Vagina (tissue), 2 donors: ENCODE measurements at regions not wholly inside any gene's neighbourhood (a gene's known extent, or its start where the extent isn't known, plus 50 kb on each side); places are given as distances from the start of the nearest gene placed in this dataset.

ENCODE experiments used
- DNase-seq, 2 donors: peaks; one replicate each; pipeline ENCODE4 v3.0.0-alpha.2; 2017; ENCODE audit errors: extremely low spot score in 2 of 2
- H3K27ac ChIP-seq: fragments of 200-600 bp; sonication (generic); one replicate; pipeline ENCODE4 v1.5.1; 2019
- H3K27me3 ChIP-seq: fragments of 200-600 bp; sonication (generic); one replicate; pipeline ENCODE4 v1.5.1; 2019
- H3K36me3 ChIP-seq, 2 donors: fragments of 200-600 bp; sonication (generic); one replicate each; pipeline ENCODE4 v1.5.1; 2017 to 2019
- H3K4me1 ChIP-seq: fragments of 200-600 bp; sonication (generic); one replicate; pipeline ENCODE4 v1.5.1; 2019
- H3K4me3 ChIP-seq, 2 donors: fragments of 200-600 bp; sonication (generic); 1 replicate in 1 of 2; 2 replicates in 1 of 2; pipeline ENCODE4 v1.5.1; 2016 to 2019
- H3K9me3 ChIP-seq: fragments of 200-600 bp; sonication (generic); one replicate; pipeline ENCODE4 v1.5.1; 2019
- POLR2A ChIP-seq, 2 donors: fragments of 450-650 bp; IDR thresholded peaks; one replicate each; pipeline ENCODE4 v1.6.1; 2017; ENCODE audit warnings: antibody characterized with exemption in 2 of 2, mild to moderate bottlenecking in 2 of 2, moderate library complexity in 2 of 2
- POLR2AphosphoS5 ChIP-seq, 2 donors: sonication (generic); formaldehyde crosslinking; IDR thresholded peaks; one replicate each; pipeline ENCODE4 v1.9.0; 2017; ENCODE audit warnings: antibody characterized with exemption in 2 of 2, mild to moderate bottlenecking in 2 of 2, low read depth in 1 of 2; ENCODE audit not compliant: insufficient read depth in 1 of 2
- intact Hi-C: fragments of 100-400 bp; cut with DNase I; formaldehyde crosslinking; loops from one replicate; pipeline ENCODE4 v1.15.1; 2023
- TF ChIP-seq, protein P1 (sequence below), 3 experiments: fragments of 450-650 bp in 2 of 3; fragments of 200-600 bp in 1 of 3; sonication (generic) in 1 of 3; IDR thresholded peaks; one replicate each; pipeline ENCODE4 v1.5.1; 2017 to 2019; ENCODE audit warnings: antibody characterized with exemption in 3 of 3, mild to moderate bottlenecking in 2 of 3, moderate library complexity in 2 of 3

DNA sequence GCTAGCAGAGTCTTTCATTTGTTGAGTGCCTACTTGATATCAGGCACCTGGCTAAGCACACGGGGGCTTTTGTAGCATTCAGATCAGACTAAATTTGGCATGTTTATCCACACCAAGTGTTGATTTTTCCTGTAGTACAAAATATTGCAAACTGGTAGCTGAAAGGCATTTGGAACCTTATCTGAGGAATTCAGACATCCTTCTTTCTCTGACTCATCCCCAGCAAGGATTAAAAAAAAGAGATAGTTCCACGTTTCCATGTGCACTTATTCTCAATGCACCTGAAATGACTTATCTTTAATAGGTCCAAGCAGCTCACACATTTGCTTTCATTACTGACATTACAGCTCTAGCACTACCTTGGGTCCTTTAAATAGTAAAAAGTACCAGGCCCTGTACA lies 786.0 kb upstream of the GRM7 start:
- no peaks in the 10 kb centered on the region for H3K9me3 ChIP-seq
- DNase-seq: no peak
- TF ChIP-seq, protein P1, sequence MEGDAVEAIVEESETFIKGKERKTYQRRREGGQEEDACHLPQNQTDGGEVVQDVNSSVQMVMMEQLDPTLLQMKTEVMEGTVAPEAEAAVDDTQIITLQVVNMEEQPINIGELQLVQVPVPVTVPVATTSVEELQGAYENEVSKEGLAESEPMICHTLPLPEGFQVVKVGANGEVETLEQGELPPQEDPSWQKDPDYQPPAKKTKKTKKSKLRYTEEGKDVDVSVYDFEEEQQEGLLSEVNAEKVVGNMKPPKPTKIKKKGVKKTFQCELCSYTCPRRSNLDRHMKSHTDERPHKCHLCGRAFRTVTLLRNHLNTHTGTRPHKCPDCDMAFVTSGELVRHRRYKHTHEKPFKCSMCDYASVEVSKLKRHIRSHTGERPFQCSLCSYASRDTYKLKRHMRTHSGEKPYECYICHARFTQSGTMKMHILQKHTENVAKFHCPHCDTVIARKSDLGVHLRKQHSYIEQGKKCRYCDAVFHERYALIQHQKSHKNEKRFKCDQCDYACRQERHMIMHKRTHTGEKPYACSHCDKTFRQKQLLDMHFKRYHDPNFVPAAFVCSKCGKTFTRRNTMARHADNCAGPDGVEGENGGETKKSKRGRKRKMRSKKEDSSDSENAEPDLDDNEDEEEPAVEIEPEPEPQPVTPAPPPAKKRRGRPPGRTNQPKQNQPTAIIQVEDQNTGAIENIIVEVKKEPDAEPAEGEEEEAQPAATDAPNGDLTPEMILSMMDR (IDR thresholded peaks at IDR 0.05): no peak
- TF ChIP-seq POLR2A (IDR thresholded peaks at IDR 0.05): no peak
- no peak for TF ChIP-seq POLR2AphosphoS5 (IDR thresholded peaks at IDR 0.05; ENCODE audit: insufficient read depth in 1 of 2, low read depth in 1 of 2)
- no peaks in the 10 kb centered on the region for H3K4me1 ChIP-seq
- H3K4me3 ChIP-seq: no peak overlapping the region
- no peaks in the 10 kb centered on the region for H3K36me3 ChIP-seq
- H3K27me3 ChIP-seq: no peaks in the 10 kb centered on the region
- no peak overlapping the region for H3K27ac ChIP-seq
- intact Hi-C loops: no loop called here

DNA sequence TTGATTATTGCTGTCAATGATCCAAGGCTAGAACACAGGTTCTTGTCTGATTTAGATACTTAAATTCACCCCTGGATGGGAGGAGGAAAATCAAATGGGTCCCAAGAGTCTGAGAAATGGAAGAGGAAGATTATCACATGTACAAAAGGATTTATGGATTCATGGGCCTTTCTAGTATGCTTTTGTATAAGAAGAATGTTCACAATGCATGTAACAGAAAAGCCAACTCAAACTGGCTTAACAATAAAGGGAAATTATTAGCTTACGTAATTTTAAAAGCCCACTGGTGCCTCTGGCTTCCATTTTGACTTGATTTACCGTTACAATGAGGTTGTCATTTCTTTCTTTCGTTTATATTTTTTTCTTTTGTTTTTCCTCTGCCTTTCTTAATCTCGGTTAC lies 782.5 kb upstream of the GRM7 start:
- Histone ChIP-seq H3K27me3 (no peaks in the 10 kb centered on the region), H3K9me3 (no peaks in the 10 kb centered on the region), H3K27ac (no peak overlapping the region), H3K4me1 (no peaks in the 10 kb centered on the region), H3K4me3 (no peak overlapping the region), H3K36me3 (no peaks in the 10 kb centered on the region)
- DNase-seq: no peak
- intact Hi-C loops: no loop called here
- TF ChIP-seq POLR2A (IDR thresholded peaks at IDR 0.05) (no peak), POLR2AphosphoS5 (IDR thresholded peaks at IDR 0.05; ENCODE audit: insufficient read depth in 1 of 2, low read depth in 1 of 2) (no peak)
- TF ChIP-seq, protein P1 (IDR thresholded peaks at IDR 0.05): no peak

DNA sequence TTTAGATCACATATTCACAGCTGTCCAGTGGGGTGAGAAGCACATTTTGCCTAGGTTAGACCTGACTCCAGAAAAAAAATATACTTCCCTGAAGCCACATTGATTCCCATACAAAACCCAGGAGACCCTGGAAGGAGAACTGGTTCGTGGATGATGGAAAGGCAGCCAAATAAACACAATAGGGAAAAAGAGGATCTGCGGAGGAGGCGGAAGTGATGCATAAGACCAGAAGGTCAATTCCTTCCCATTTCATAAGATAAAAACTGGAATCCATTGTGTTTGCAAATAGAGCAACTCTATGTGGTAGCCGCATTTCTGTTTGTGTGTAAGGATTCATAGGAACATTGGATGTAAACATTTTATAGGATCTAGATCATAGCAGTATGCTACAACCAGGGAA lies 781.9 kb upstream of the GRM7 start:
- H3K27ac ChIP-seq: no peak overlapping the region
- H3K9me3 ChIP-seq: no peaks in the 10 kb centered on the region
- no peaks in the 10 kb centered on the region for H3K27me3 ChIP-seq
- intact Hi-C loops: no loop called here
- no peaks in the 10 kb centered on the region for H3K4me1 ChIP-seq
- no peak overlapping the region for H3K4me3 ChIP-seq
- DNase-seq: no peak
- no peaks in the 10 kb centered on the region for H3K36me3 ChIP-seq
- TF ChIP-seq, protein P1 (IDR thresholded peaks at IDR 0.05): no peak
- TF ChIP-seq POLR2AphosphoS5 (IDR thresholded peaks at IDR 0.05; ENCODE audit: insufficient read depth in 1 of 2, low read depth in 1 of 2) (no peak), POLR2A (IDR thresholded peaks at IDR 0.05) (no peak)

DNA sequence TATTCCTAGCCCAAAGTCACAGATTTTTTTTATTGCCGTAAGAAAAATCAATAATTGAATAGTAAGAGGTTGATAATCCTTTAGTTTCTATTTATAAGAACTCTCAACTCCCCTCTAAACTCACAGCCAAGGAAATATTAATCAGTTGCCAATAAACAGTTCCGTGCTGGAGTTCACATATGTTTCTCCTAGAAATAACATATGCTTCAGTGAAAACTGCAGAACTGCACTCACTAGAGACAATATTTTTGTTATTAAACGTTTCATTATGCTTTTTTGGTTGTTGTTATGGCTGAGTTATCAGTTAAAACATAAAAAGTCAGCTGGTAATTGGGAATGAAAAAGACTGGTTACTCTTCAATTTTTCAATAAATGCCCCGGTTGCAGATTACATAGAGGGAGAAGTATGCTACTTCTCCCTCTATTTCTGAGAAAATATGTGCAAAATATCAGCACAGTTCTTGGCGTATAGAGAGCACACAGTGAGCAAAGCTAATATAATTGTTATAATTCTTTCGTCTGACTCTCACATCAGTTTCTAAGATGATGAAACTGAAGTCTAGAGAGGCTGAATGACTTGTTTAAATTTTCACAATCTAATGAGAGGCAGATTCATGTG lies 781.2 kb upstream of the GRM7 start:
- intact Hi-C loops: no loop called here
- Histone ChIP-seq H3K27me3 (no peaks in the 10 kb centered on the region), H3K4me3 (no peak overlapping the region), H3K27ac (no peak overlapping the region), H3K4me1 (no peaks in the 10 kb centered on the region), H3K9me3 (no peaks in the 10 kb centered on the region), H3K36me3 (no peaks in the 10 kb centered on the region)
- DNase-seq: no peak
- TF ChIP-seq POLR2AphosphoS5 (IDR thresholded peaks at IDR 0.05; ENCODE audit: insufficient read depth in 1 of 2, low read depth in 1 of 2) (no peak), POLR2A (IDR thresholded peaks at IDR 0.05) (no peak)
- TF ChIP-seq, protein P1 (IDR thresholded peaks at IDR 0.05): no peak

DNA sequence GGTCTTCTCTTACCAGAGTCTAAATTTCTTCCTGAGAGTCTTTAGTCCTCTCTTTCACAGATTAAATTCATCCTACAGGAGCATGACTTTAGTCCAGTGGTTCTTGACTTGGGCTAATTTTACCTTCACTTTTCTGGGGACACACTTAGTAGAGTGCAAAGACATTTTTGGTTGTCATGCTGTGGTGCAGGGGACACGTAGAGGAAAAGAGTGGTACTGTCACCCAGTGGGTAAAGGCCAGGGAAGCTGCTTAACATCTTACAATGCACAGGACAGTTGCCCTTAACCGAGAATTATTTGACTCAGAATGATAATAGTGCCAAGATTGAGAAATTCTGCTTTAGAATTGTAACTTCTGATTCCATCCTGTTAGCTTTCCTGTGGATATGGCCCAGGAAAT lies 772.5 kb upstream of the GRM7 start:
- no peak overlapping the region for H3K27ac ChIP-seq
- H3K36me3 ChIP-seq: no peaks in the 10 kb centered on the region
- intact Hi-C loops: no loop called here
- no peaks in the 10 kb centered on the region for H3K9me3 ChIP-seq
- no peak for TF ChIP-seq POLR2A (IDR thresholded peaks at IDR 0.05)
- TF ChIP-seq, protein P1 (IDR thresholded peaks at IDR 0.05): no peak
- H3K4me1 ChIP-seq: no peaks in the 10 kb centered on the region
- DNase-seq: no peak
- no peak overlapping the region for H3K4me3 ChIP-seq
- no peaks in the 10 kb centered on the region for H3K27me3 ChIP-seq
